ENCODE measurements at regions not wholly inside any gene's neighbourhood (a gene's known extent, or its start where the extent isn't known, plus 50 kb on each side); places are given as distances from the start of the nearest gene placed in this dataset.

- H3K4me2 ChIP-seq (ENCODE audit: low read length): no peak overlapping the region
- no peak for TF ChIP-seq EZH2phosphoT487 (IDR thresholded peaks at IDR 0.05; ENCODE audit: borderline replicate concordance, low read length)
- no peak overlapping the region for H3K4me3 ChIP-seq (ENCODE audit: low read length)
- H3K4me1 ChIP-seq (ENCODE audit: control insufficient read depth, low read length): no peaks in the 10 kb centered on the region
- no peak overlapping the region for H3K27ac ChIP-seq (ENCODE audit: low read depth, low read length)
- no peaks in the 10 kb centered on the region for H3F3A ChIP-seq (ENCODE audit: control insufficient read depth, insufficient read depth)
- H3K36me3 ChIP-seq (ENCODE audit: control insufficient read depth, low read length): no peaks in the 10 kb centered on the region
- H3K27me3 ChIP-seq (ENCODE audit: control insufficient read depth, low read length): no peaks in the 10 kb centered on the region
- H4K20me1 ChIP-seq (ENCODE audit: control insufficient read depth, insufficient read depth, low read depth, low read length): no peaks in the 10 kb centered on the region
- no peaks in the 10 kb centered on the region for H3K79me2 ChIP-seq (ENCODE audit: control insufficient read depth, low read length)
- H3K9me2 ChIP-seq (replicated peaks; ENCODE audit: control insufficient read depth, low read length): no peaks in the 10 kb centered on the region
- H3K9me3 ChIP-seq (ENCODE audit: control insufficient read depth, insufficient read depth, low read length): no peaks in the 10 kb centered on the region
These were observed 276.5 kb upstream of the DPYD start for GRCh38 chr1:98197356-98197755.

GRCh38 chr1:98196012-98196411 is 275.2 kb upstream of the DPYD start:
- TF ChIP-seq EZH2phosphoT487 (IDR thresholded peaks at IDR 0.05; ENCODE audit: borderline replicate concordance, low read length) (no peak), CTCF (IDR thresholded peaks at IDR 0.05; ENCODE audit: low read depth, low read length, poor library complexity, severe bottlenecking) (no peak)
- H4K20me1 ChIP-seq (ENCODE audit: control insufficient read depth, insufficient read depth, low read depth, low read length): no peaks in the 10 kb centered on the region
- H3K27ac ChIP-seq (ENCODE audit: low read depth, low read length): no peak overlapping the region
- no peaks in the 10 kb centered on the region for H3K79me2 ChIP-seq (ENCODE audit: control insufficient read depth, low read length)
- no peaks in the 10 kb centered on the region for H3K4me1 ChIP-seq (ENCODE audit: control insufficient read depth, low read length)
- H3K4me3 ChIP-seq (ENCODE audit: low read length): no peak overlapping the region
- no peaks in the 10 kb centered on the region for H3K36me3 ChIP-seq (ENCODE audit: control insufficient read depth, low read length)
- no peaks in the 10 kb centered on the region for H3F3A ChIP-seq (ENCODE audit: control insufficient read depth, insufficient read depth)
- no peak overlapping the region for H3K4me2 ChIP-seq (ENCODE audit: low read length)
- no peaks in the 10 kb centered on the region for H3K9me2 ChIP-seq (replicated peaks; ENCODE audit: control insufficient read depth, low read length)
- no peaks in the 10 kb centered on the region for H3K9me3 ChIP-seq (ENCODE audit: control insufficient read depth, insufficient read depth, low read length)
- no peaks in the 10 kb centered on the region for H3K27me3 ChIP-seq (ENCODE audit: control insufficient read depth, low read length)

GRCh38 chr1:98188774-98189173 is 267.9 kb upstream of the DPYD start:
- Histone ChIP-seq H3K4me3 (ENCODE audit: low read length) (no peak overlapping the region), H3K27me3 (ENCODE audit: control insufficient read depth, low read length) (no peaks in the 10 kb centered on the region), H3F3A (ENCODE audit: control insufficient read depth, insufficient read depth) (no peaks in the 10 kb centered on the region), H3K4me2 (ENCODE audit: low read length) (no peak overlapping the region), H3K27ac (ENCODE audit: low read depth, low read length) (no peak overlapping the region), H3K9me2 (replicated peaks; ENCODE audit: control insufficient read depth, low read length) (no peaks in the 10 kb centered on the region), H3K36me3 (ENCODE audit: control insufficient read depth, low read length) (no peaks in the 10 kb centered on the region), H3K9me3 (ENCODE audit: control insufficient read depth, insufficient read depth, low read length) (no peaks in the 10 kb centered on the region), H4K20me1 (ENCODE audit: control insufficient read depth, insufficient read depth, low read depth, low read length) (no peaks in the 10 kb centered on the region), H3K4me1 (ENCODE audit: control insufficient read depth, low read length) (no peaks in the 10 kb centered on the region), H3K79me2 (ENCODE audit: control insufficient read depth, low read length) (no peaks in the 10 kb centered on the region)
- no peak for TF ChIP-seq EZH2phosphoT487 (IDR thresholded peaks at IDR 0.05; ENCODE audit: borderline replicate concordance, low read length)
- no peak for TF ChIP-seq CTCF (IDR thresholded peaks at IDR 0.05; ENCODE audit: low read depth, low read length, poor library complexity, severe bottlenecking)

GRCh38 chr1:98184856-98185255 is 264.0 kb upstream of the DPYD start:
- no peaks in the 10 kb centered on the region for H4K20me1 ChIP-seq (ENCODE audit: control insufficient read depth, insufficient read depth, low read depth, low read length)
- no peaks in the 10 kb centered on the region for H3K9me3 ChIP-seq (ENCODE audit: control insufficient read depth, insufficient read depth, low read length)
- H3K27ac ChIP-seq (ENCODE audit: low read depth, low read length): no peak overlapping the region
- no peaks in the 10 kb centered on the region for H3F3A ChIP-seq (ENCODE audit: control insufficient read depth, insufficient read depth)
- no peaks in the 10 kb centered on the region for H3K27me3 ChIP-seq (ENCODE audit: control insufficient read depth, low read length)
- H3K4me2 ChIP-seq (ENCODE audit: low read length): no peak overlapping the region
- H3K79me2 ChIP-seq (ENCODE audit: control insufficient read depth, low read length): no peaks in the 10 kb centered on the region
- H3K4me3 ChIP-seq (ENCODE audit: low read length): no peak overlapping the region
- H3K9me2 ChIP-seq (replicated peaks; ENCODE audit: control insufficient read depth, low read length): no peaks in the 10 kb centered on the region
- TF ChIP-seq EZH2phosphoT487 (IDR thresholded peaks at IDR 0.05; ENCODE audit: borderline replicate concordance, low read length) (no peak), CTCF (IDR thresholded peaks at IDR 0.05; ENCODE audit: low read depth, low read length, poor library complexity, severe bottlenecking) (no peak)
- no peaks in the 10 kb centered on the region for H3K4me1 ChIP-seq (ENCODE audit: control insufficient read depth, low read length)
- H3K36me3 ChIP-seq (ENCODE audit: control insufficient read depth, low read length): no peaks in the 10 kb centered on the region

Data from DOHH2 (cell line).